Right renal cortex interstitium (tissue), 3 donors: ENCODE measurements at regions not wholly inside any gene's neighbourhood (a gene's known extent, or its start where the extent isn't known, plus 50 kb on each side); places are given as distances from the start of the nearest gene placed in this dataset.
"Not testable (repeated sequence)": the region's sequence is repeated elsewhere in the genome, so short reads cannot be mapped to it uniquely, and the experiment has no call there.

ENCODE experiments used
- DNase-seq, 3 donors: peaks; one replicate each; pipeline ENCODE4 v3.0.0-alpha.2; 2013; ENCODE audit warnings: low read depth in 3 of 3, low spot score in 2 of 3

GRCh38 chr9:31137176-31138160 is 1247.0 kb upstream of the ACO1 start:
- DNase-seq = no peak

GRCh38 chr9:31140316-31140715 is 1244.1 kb upstream of the ACO1 start:
- DNase-seq = no peak

- DNase-seq = no peak
Observed at GRCh38 chr9:31142456-31142855, 1242.0 kb upstream of the ACO1 start.

GRCh38 chr9:31144614-31145013 is 1239.8 kb upstream of the ACO1 start:
- no peak for DNase-seq

GRCh38 chr9:31146485-31147166 is 1237.8 kb upstream of the ACO1 start:
- no peak for DNase-seq

- DNase-seq = no peak
Observed at GRCh38 chr9:31153250-31153840, 1231.1 kb upstream of the ACO1 start.

GRCh38 chr9:31166516-31166915 is 1217.9 kb upstream of the ACO1 start:
- no peak for DNase-seq

- DNase-seq = no peak
Observed at GRCh38 chr9:31168161-31168560, 1216.3 kb upstream of the ACO1 start.

- DNase-seq = no peak
Observed at GRCh38 chr9:31174681-31175080, 1209.8 kb upstream of the ACO1 start.

- no peak for DNase-seq
Observed at GRCh38 chr9:31183866-31184265, 1200.6 kb upstream of the ACO1 start.

- DNase-seq = no peak
Observed at GRCh38 chr9:31185831-31186230, 1198.6 kb upstream of the ACO1 start.

- DNase-seq = no peak
Observed at GRCh38 chr9:31188496-31188895, 1195.9 kb upstream of the ACO1 start.

GRCh38 chr9:31210978-31211570 is 1173.4 kb upstream of the ACO1 start:
- DNase-seq = no peak

GRCh38 chr9:31229976-31230375 is 1154.5 kb upstream of the ACO1 start:
- DNase-seq = not testable (repeated sequence)

GRCh38 chr9:31232485-31232884 is 1152.0 kb upstream of the ACO1 start:
- DNase-seq = no peak

GRCh38 chr9:31236344-31236743 is 1148.1 kb upstream of the ACO1 start:
- no peak for DNase-seq

- DNase-seq = no peak
Observed at GRCh38 chr9:31243386-31243785, 1141.1 kb upstream of the ACO1 start.

- DNase-seq = no peak
Observed at GRCh38 chr9:31248156-31248555, 1136.3 kb upstream of the ACO1 start.

- no peak for DNase-seq
Observed at GRCh38 chr9:31251386-31251785, 1133.1 kb upstream of the ACO1 start.

- no peak for DNase-seq
Observed at GRCh38 chr9:31253800-31254762, 1130.4 kb upstream of the ACO1 start.
